WTC11 (cell line): ENCODE measurements at regions not wholly inside any gene's neighbourhood (a gene's known extent, or its start where the extent isn't known, plus 50 kb on each side); places are given as distances from the start of the nearest gene placed in this dataset.

Experiments
- ATAC-seq: fragments of 200-7000 bp; cut with Tn5 transposase; 2 replicates; pipeline ENCODE4 v1.10.0; 2021; ENCODE audit warnings: mild to moderate bottlenecking, moderate library complexity
- CTCF ChIA-PET: fragments of 300-600 bp; sonication (Branson Sonifier 250); formaldehyde crosslinking; loops from one replicate; lab custom pipeline; 2021; ENCODE audit warnings: antibody characterized with exemption; lab: Charles Lee
- POLR2A ChIA-PET: fragments of 350-600 bp; sonication (Branson Sonifier 250); formaldehyde crosslinking; loops from one replicate; lab custom pipeline; 2021; ENCODE audit warnings: antibody characterized with exemption; lab: Charles Lee
- DNase-seq: peaks from one replicate; pipeline ENCODE4 v3.0.0; 2021; ENCODE audit warnings: low spot score
- H3K27ac Mint-ChIP-seq: 2 replicates; pipeline ENCODE4 v1.8.0; 2021; ENCODE audit warnings: mixed read lengths
- H3K27me3 Mint-ChIP-seq: 2 replicates; pipeline ENCODE4 v1.8.0; 2021; ENCODE audit warnings: low read depth, mild to moderate bottlenecking, moderate library complexity, mixed read lengths
- H3K36me3 Mint-ChIP-seq: 2 replicates; pipeline ENCODE4 v1.8.0; 2021; ENCODE audit warnings: mixed read lengths
- H3K4me1 Mint-ChIP-seq: 2 replicates; pipeline ENCODE4 v1.8.0; 2022; ENCODE audit warnings: mixed read lengths
- H3K4me3 Mint-ChIP-seq: 2 replicates; pipeline ENCODE4 v1.8.0; 2021; ENCODE audit warnings: mild to moderate bottlenecking, moderate library complexity, mixed read lengths
- H3K9me3 Mint-ChIP-seq: 2 replicates; pipeline ENCODE4 v1.8.0; 2021; ENCODE audit warnings: mixed read lengths
- ATF2 ChIP-seq: sonication (generic); formaldehyde crosslinking; IDR thresholded peaks from 2 replicates; pipeline ENCODE4 v1.8.1; 2022; ENCODE audit warnings: low read depth, missing genetic modification reagents, borderline replicate concordance
- ELF4 ChIP-seq: sonication (generic); formaldehyde crosslinking; IDR thresholded peaks from 2 replicates; pipeline ENCODE4 v1.8.1; 2022; ENCODE audit warnings: low read depth, mild to moderate bottlenecking, moderate library complexity, missing genetic modification reagents
- ERG ChIP-seq: fragments of 250-450 bp; sonication (Bioruptor Pico); IDR thresholded peaks from 2 replicates; pipeline ENCODE4 v1.8.0; 2021; ENCODE audit warnings: mild to moderate bottlenecking
- FOXK1 ChIP-seq: sonication (generic); formaldehyde crosslinking; IDR thresholded peaks from 2 replicates; pipeline ENCODE4 v1.8.0; 2022; ENCODE audit warnings: mild to moderate bottlenecking, moderate library complexity, missing genetic modification reagents
- FOXP4 ChIP-seq: sonication (generic); formaldehyde crosslinking; IDR thresholded peaks from 2 replicates; pipeline ENCODE4 v1.8.0; 2022; ENCODE audit warnings: mild to moderate bottlenecking, missing genetic modification reagents
- HMGA2 ChIP-seq: fragments of 250-450 bp; sonication (Bioruptor Pico); IDR thresholded peaks from 2 replicates; pipeline ENCODE4 v1.4.0; 2021; ENCODE audit warnings: mild to moderate bottlenecking, moderate library complexity
- IRF2 ChIP-seq: sonication (generic); formaldehyde crosslinking; IDR thresholded peaks from 2 replicates; pipeline ENCODE4 v1.8.0; 2022; ENCODE audit warnings: low read depth, missing genetic modification reagents, borderline replicate concordance
- JUN ChIP-seq: sonication (generic); formaldehyde crosslinking; IDR thresholded peaks from 2 replicates; pipeline ENCODE4 v1.8.0; 2023; ENCODE audit warnings: mild to moderate bottlenecking, missing genetic modification reagents
- KAT7 ChIP-seq: sonication (generic); formaldehyde crosslinking; IDR thresholded peaks from 2 replicates; pipeline ENCODE4 v1.8.1; 2023; ENCODE audit warnings: missing genetic modification reagents, mild to moderate bottlenecking, borderline replicate concordance
- NFE2L1 ChIP-seq: sonication (generic); formaldehyde crosslinking; IDR thresholded peaks from 2 replicates; pipeline ENCODE4 v1.8.1; 2023; ENCODE audit warnings: missing genetic modification reagents
- RORB ChIP-seq: fragments of 250-450 bp; sonication (Bioruptor Pico); IDR thresholded peaks from 2 replicates; pipeline ENCODE4 v1.9.0; 2021; ENCODE audit warnings: mild to moderate bottlenecking
- SMAD3 ChIP-seq: sonication (generic); formaldehyde crosslinking; IDR thresholded peaks from 2 replicates; pipeline ENCODE4 v1.8.0; 2022; ENCODE audit warnings: missing genetic modification reagents, mild to moderate bottlenecking, borderline replicate concordance
- USF2 ChIP-seq: sonication (generic); formaldehyde crosslinking; IDR thresholded peaks from 2 replicates; pipeline ENCODE4 v1.8.1; 2023; ENCODE audit warnings: mild to moderate bottlenecking, missing genetic modification reagents, moderate library complexity
- ZMAT4 ChIP-seq: fragments of 250-450 bp; sonication (Bioruptor Pico); IDR thresholded peaks from 2 replicates; pipeline ENCODE4 v1.9.0; 2021; ENCODE audit warnings: mild to moderate bottlenecking
- ZNF263 ChIP-seq: sonication (generic); formaldehyde crosslinking; IDR thresholded peaks from 2 replicates; pipeline ENCODE4 v1.8.1; 2022; ENCODE audit warnings: low read depth, mild to moderate bottlenecking, moderate library complexity, missing genetic modification reagents
- ZNF396 ChIP-seq: fragments of 250-450 bp; sonication (Bioruptor Pico); IDR thresholded peaks from 2 replicates; pipeline ENCODE4 v1.8.0; 2021; ENCODE audit warnings: mild to moderate bottlenecking, moderate library complexity, borderline replicate concordance
- ZNF416 ChIP-seq: fragments of 250-450 bp; sonication (Bioruptor Pico); IDR thresholded peaks from 2 replicates; pipeline ENCODE4 v1.9.0; 2021; ENCODE audit warnings: mild to moderate bottlenecking, inconsistent platforms
- ZNF512 ChIP-seq: sonication (generic); formaldehyde crosslinking; IDR thresholded peaks from 2 replicates; pipeline ENCODE4 v1.8.1; 2022; ENCODE audit warnings: missing genetic modification reagents, borderline replicate concordance

- TF ChIP-seq ZNF416: no peak
- no peak for TF ChIP-seq ZNF512 (CRISPR knock-in tag)
- no peak for TF ChIP-seq ELF4 (CRISPR knock-in tag)
- TF ChIP-seq FOXK1: no peak
- no peak for TF ChIP-seq SMAD3 (CRISPR knock-in tag)
- no peak for TF ChIP-seq JUN
- TF ChIP-seq KAT7: no peak
- no peak for TF ChIP-seq ZNF263
- no peak for TF ChIP-seq RORB (CRISPR knock-in tag)
- TF ChIP-seq, all 79 proteins: peak for 0
Measured at GRCh38 chr4:31803526-31804195, 1083.5 kb downstream of the PCDH7 start (continued).

- peaks cover 3% of the 10 kb centered on the region; the same call in 1 of the 2 replicates for H3K9me3 Mint-ChIP-seq
- no peaks in the 10 kb centered on the region; the same call in 1 of the 2 replicates for H3K27me3 Mint-ChIP-seq
- TF ChIP-seq KAT7 (no peak), FOXP4 (CRISPR knock-in tag) (no peak), ERG (no peak), NFE2L1 (no peak), IRF2 (CRISPR knock-in tag) (no peak), USF2 (CRISPR knock-in tag) (no peak), ZMAT4 (CRISPR knock-in tag) (no peak), ATF2 (no peak), ZNF396 (CRISPR knock-in tag) (no peak)
- no peak overlapping the region for H3K4me3 Mint-ChIP-seq
- H3K4me1 Mint-ChIP-seq: no peaks in the 10 kb centered on the region
- ATAC-seq: no peak
- POLR2A ChIA-PET: no interaction called here
- H3K36me3 Mint-ChIP-seq: no peaks in the 10 kb centered on the region
- no peak for DNase-seq
- CTCF ChIA-PET: no interaction called here
- H3K27ac Mint-ChIP-seq: no peak overlapping the region
Measured at GRCh38 chr4:31807036-31807435, 1086.9 kb downstream of the PCDH7 start.

GRCh38 chr4:31844350-31844749 lies 1124.2 kb downstream of the PCDH7 start:
- DNase-seq (no peak), ATAC-seq (no peak)
- ChIA-PET CTCF (no interaction called here), POLR2A (no interaction called here)
- Mint-ChIP-seq H3K36me3 (0 out of 2 replicates have a peak, but pooled peaks cover 2% of the 10 kb centered on the region), H3K4me1 (peaks cover 11% of the 10 kb centered on the region), H3K9me3 (peaks cover 23% of the 10 kb centered on the region), H3K27ac (no peak overlapping the region), H3K4me3 (no peak overlapping the region), H3K27me3 (no peaks in the 10 kb centered on the region)
- 0 out of 2 replicates have a peak, but pooled peaks have one; percentile 31 for TF ChIP-seq HMGA2 (CRISPR knock-in tag)
- no peak for TF ChIP-seq ELF4 (CRISPR knock-in tag)
- TF ChIP-seq RORB (CRISPR knock-in tag): no peak
